ENCODE measurements at regions not wholly inside any gene's neighbourhood (a gene's known extent, or its start where the extent isn't known, plus 50 kb on each side); places are given as distances from the start of the nearest gene placed in this dataset.
"Not testable (repeated sequence)": the region's sequence is repeated elsewhere in the genome, so short reads cannot be mapped to it uniquely, and the experiment has no call there.

- H3K79me2 ChIP-seq (ENCODE audit: low read length), result no peaks in the 10 kb centered on the region
- H4K20me1 ChIP-seq (ENCODE audit: insufficient read depth, low read length), result no peaks in the 10 kb centered on the region
- no peaks in the 10 kb centered on the region for H3F3A ChIP-seq (ENCODE audit: insufficient read depth, low read length)
- no peaks in the 10 kb centered on the region for H3K9me3 ChIP-seq (replicated peaks; ENCODE audit: insufficient read depth, low read length)
- H3K4me3 ChIP-seq (ENCODE audit: low read length), result no peak overlapping the region
- no peak overlapping the region for H3K9ac ChIP-seq (ENCODE audit: low read length)
- no peaks in the 10 kb centered on the region for H3K36me3 ChIP-seq (replicated peaks; ENCODE audit: insufficient read depth, low read length)
- DNase-seq, result no peak
- no peak overlapping the region for H3K27ac ChIP-seq (ENCODE audit: low read length)
- TF ChIP-seq EZH2 (optimal IDR thresholded peaks at IDR 0.05; ENCODE audit: low read depth, low read length), result no peak
- no peak for TF ChIP-seq EZH2phosphoT487 (IDR thresholded peaks at IDR 0.05; ENCODE audit: low read length)
- TF ChIP-seq CTCF (IDR thresholded peaks at IDR 0.05; ENCODE audit: low read length), result no peak
- no peak overlapping the region for H3K4me2 ChIP-seq (ENCODE audit: low read depth, low read length)
- H3K4me1 ChIP-seq (ENCODE audit: low read length), result peaks cover 7% of the 10 kb centered on the region; the same call in 1 of the 2 replicates
- no peaks in the 10 kb centered on the region for H3K27me3 ChIP-seq (replicated peaks; ENCODE audit: insufficient read depth, low read length)
- H2AFZ ChIP-seq (ENCODE audit: low read length), result no peak overlapping the region
- no peaks in the 10 kb centered on the region for H3K9me2 ChIP-seq (replicated peaks; ENCODE audit: insufficient read depth, low read length)
These were observed 277.9 kb downstream of the CCER1 start for GRCh38 chr12:90677055-90677454.

GRCh38 chr12:90675106-90675505 lies 279.9 kb downstream of the CCER1 start:
- no peak for DNase-seq
- Histone ChIP-seq H3F3A (ENCODE audit: insufficient read depth, low read length) (no peaks in the 10 kb centered on the region), H3K4me3 (ENCODE audit: low read length) (no peak overlapping the region), H3K4me1 (ENCODE audit: low read length) (peaks cover 7% of the 10 kb centered on the region; the same call in 1 of the 2 replicates), H3K27me3 (replicated peaks; ENCODE audit: insufficient read depth, low read length) (no peaks in the 10 kb centered on the region), H3K9me3 (replicated peaks; ENCODE audit: insufficient read depth, low read length) (no peaks in the 10 kb centered on the region), H3K4me2 (ENCODE audit: low read depth, low read length) (no peak overlapping the region), H3K27ac (ENCODE audit: low read length) (no peak overlapping the region), H3K79me2 (ENCODE audit: low read length) (no peaks in the 10 kb centered on the region), H2AFZ (ENCODE audit: low read length) (no peak overlapping the region), H4K20me1 (ENCODE audit: insufficient read depth, low read length) (no peaks in the 10 kb centered on the region), H3K9me2 (replicated peaks; ENCODE audit: insufficient read depth, low read length) (no peaks in the 10 kb centered on the region), H3K9ac (ENCODE audit: low read length) (no peak overlapping the region), H3K36me3 (replicated peaks; ENCODE audit: insufficient read depth, low read length) (no peaks in the 10 kb centered on the region)
- TF ChIP-seq EZH2phosphoT487 (IDR thresholded peaks at IDR 0.05; ENCODE audit: low read length) (no peak), CTCF (IDR thresholded peaks at IDR 0.05; ENCODE audit: low read length) (no peak), EZH2 (optimal IDR thresholded peaks at IDR 0.05; ENCODE audit: low read depth, low read length) (no peak)

GRCh38 chr12:90672081-90672480 lies 282.9 kb downstream of the CCER1 start:
- Histone ChIP-seq H3K9me3 (replicated peaks; ENCODE audit: insufficient read depth, low read length) (no peaks in the 10 kb centered on the region), H3K36me3 (replicated peaks; ENCODE audit: insufficient read depth, low read length) (no peaks in the 10 kb centered on the region), H3K4me3 (ENCODE audit: low read length) (no peak overlapping the region), H3K4me2 (ENCODE audit: low read depth, low read length) (no peak overlapping the region), H4K20me1 (ENCODE audit: insufficient read depth, low read length) (no peaks in the 10 kb centered on the region), H3F3A (ENCODE audit: insufficient read depth, low read length) (no peaks in the 10 kb centered on the region), H3K27me3 (replicated peaks; ENCODE audit: insufficient read depth, low read length) (no peaks in the 10 kb centered on the region), H2AFZ (ENCODE audit: low read length) (no peak overlapping the region), H3K9me2 (replicated peaks; ENCODE audit: insufficient read depth, low read length) (no peaks in the 10 kb centered on the region), H3K9ac (ENCODE audit: low read length) (no peak overlapping the region), H3K4me1 (ENCODE audit: low read length) (peaks cover 4% of the 10 kb centered on the region; the same call in 1 of the 2 replicates), H3K79me2 (ENCODE audit: low read length) (no peaks in the 10 kb centered on the region), H3K27ac (ENCODE audit: low read length) (no peak overlapping the region)
- no peak for DNase-seq
- TF ChIP-seq EZH2 (optimal IDR thresholded peaks at IDR 0.05; ENCODE audit: low read depth, low read length) (no peak), EZH2phosphoT487 (IDR thresholded peaks at IDR 0.05; ENCODE audit: low read length) (no peak), CTCF (IDR thresholded peaks at IDR 0.05; ENCODE audit: low read length) (no peak)

GRCh38 chr12:90663949-90664348 lies 291.0 kb downstream of the CCER1 start:
- H3K79me2 ChIP-seq (ENCODE audit: low read length); H2AFZ ChIP-seq (ENCODE audit: low read length); H3K4me1 ChIP-seq (ENCODE audit: low read length); DNase-seq; H3K36me3 ChIP-seq (replicated peaks; ENCODE audit: insufficient read depth, low read length); H3K27ac ChIP-seq (ENCODE audit: low read length); H3K9me3 ChIP-seq (replicated peaks; ENCODE audit: insufficient read depth, low read length); H3K4me2 ChIP-seq (ENCODE audit: low read depth, low read length); H3K9me2 ChIP-seq (replicated peaks; ENCODE audit: insufficient read depth, low read length); H4K20me1 ChIP-seq (ENCODE audit: insufficient read depth, low read length); H3K27me3 ChIP-seq (replicated peaks; ENCODE audit: insufficient read depth, low read length); H3K4me3 ChIP-seq (ENCODE audit: low read length); H3K9ac ChIP-seq (ENCODE audit: low read length); H3F3A ChIP-seq (ENCODE audit: insufficient read depth, low read length): not testable (repeated sequence)
